GM18508 (cell line): ENCODE measurements at regions not wholly inside any gene's neighbourhood (a gene's known extent, or its start where the extent isn't known, plus 50 kb on each side); places are given as distances from the start of the nearest gene placed in this dataset.
A peak's percentile ranks its signal among the peaks of the same experiment; 100 is the strongest.
"Not testable (repeated sequence)": the region's sequence is repeated elsewhere in the genome, so short reads cannot be mapped to it uniquely, and the experiment has no call there.

Experiments used
- ATAC-seq: cut with Tn5 transposase; IDR thresholded peaks from one replicate; pipeline ENCODE4 v1.9.1; 2021; ENCODE audit warnings: moderate number of reproducible peaks; ENCODE audit not compliant: insufficient read depth, unreplicated experiment

DNA sequence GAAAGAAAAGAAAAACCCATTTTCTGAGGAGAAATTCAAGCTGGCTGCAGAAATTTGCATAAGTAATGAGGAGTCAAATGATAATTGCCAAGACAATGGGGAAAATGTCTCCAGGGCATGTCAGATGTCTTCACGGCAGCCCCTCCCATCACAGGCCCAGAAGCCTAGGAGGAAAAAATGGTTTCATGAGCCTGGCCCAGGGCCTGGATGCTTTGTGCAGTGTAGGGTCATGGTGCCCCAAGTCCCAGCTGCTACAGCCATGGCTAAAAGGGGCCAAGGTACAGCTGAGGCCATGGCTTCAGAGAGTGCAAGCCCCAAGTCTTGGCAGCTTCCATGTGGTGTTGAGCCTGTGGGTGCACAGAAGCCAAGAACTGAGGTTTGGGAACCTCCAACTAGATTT is 283.9 kb upstream of the PREP start:
- not testable (repeated sequence) for ATAC-seq

DNA sequence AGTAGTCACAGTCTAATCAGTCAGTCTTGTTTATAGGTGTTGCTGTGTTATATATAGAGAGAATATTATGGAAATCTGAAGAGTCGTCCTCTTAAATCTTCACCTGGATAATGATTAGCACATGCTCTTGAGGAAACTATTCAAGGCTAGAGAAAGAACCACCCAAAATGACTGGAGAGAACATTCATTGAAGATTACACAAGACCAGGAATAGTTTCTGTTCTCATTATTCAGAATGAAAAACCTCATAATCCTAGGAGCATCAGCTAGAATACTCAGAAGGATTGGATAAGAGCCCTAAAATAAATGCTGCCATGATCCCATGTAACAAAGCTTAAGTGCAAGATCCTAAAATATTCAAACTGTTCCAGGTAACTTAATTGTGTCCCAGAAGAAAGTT is 278.2 kb upstream of the PREP start:
- ATAC-seq = no peak

DNA sequence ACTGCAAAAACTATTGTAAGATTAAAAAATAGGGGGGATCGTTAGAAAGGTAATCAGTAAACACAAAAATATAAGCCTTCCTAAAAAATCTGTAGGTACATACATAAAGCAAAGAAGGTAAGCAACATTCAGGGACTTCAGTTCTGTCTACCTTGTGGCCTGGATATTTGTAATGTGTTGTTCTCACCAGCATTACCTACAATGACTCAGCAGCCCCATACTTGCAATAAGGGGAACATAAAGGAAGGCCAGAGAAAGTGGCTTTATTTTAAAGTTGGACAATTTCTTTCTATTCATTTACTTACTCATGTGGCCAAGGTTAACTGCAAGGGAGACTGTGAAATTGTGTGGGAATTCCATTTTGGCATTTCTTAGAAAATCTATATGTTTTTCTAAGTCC is 277.2 kb upstream of the PREP start:
- no peak for ATAC-seq

DNA sequence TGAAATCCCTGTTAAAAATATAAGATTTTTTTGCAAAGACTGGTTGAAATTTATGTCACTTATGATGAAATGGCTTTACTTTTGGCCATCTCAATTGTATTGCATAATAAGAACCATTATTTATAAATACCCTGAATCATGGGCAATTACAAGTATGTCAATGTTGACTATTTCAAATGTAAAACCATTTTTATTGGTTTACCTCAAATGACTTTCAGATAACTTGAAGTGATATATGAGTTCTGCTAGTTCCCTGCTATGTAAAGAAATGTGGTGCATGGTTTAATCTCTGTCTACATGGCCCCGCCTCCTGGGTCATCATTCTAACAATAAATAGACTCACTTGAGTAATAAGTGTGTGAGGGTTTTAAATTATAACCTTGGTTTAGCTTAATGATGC is 275.6 kb upstream of the PREP start:
- ATAC-seq = no peak

DNA sequence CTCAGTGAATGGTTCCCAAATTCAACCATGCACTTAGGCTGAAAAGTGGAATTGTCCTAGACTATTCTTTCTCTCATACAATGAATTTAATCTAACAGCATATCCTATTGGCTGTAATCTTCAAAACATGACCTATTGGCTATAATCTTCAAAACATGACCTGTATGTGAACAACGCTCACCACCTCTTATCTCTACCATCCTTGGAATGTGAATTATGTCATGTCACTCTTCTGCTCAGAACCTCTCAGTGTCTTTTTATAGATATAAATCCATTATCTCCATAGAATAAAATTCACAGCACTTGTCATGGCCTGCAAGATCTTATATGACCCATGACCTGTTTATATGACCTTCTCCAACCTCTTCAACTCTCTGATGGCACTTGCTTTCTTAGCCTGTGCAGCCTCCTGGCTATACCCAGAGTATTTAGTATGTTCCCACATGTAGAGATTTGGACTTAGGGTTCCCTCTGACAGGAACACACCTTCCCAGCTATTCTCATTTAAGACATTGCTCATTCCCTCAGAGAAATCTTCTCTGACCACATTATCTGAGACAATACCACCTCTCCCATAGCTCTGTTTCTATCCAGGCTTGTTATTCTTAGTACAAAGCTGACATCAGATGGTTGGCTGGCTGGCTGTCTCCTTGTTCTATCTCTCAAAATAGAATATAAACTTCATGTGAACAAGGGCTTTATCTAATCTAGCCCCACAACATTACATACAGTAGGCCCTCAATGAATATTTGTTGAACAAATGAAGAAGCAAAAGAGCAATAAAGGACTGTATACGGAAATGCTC is 275.0 kb upstream of the PREP start:
- ATAC-seq = no peak

DNA sequence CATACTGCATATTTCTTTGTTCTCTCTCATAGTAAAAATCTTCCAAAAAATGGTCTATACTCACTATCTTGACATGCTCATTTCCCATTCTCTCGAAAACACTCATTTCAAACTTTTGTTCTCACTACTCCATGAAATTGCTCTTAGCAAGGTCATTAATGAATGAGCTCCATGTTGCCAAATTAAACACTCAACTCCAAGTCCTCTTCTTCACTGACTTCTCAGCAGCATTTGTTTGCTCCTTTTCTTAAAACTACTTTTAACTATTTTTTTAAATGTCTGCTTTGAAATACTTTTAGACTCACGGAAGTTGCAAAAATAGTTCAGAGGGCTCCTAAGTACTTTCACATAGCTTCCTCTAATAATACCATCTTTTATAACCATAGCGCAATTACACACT is 274.0 kb upstream of the PREP start:
- no peak for ATAC-seq

DNA sequence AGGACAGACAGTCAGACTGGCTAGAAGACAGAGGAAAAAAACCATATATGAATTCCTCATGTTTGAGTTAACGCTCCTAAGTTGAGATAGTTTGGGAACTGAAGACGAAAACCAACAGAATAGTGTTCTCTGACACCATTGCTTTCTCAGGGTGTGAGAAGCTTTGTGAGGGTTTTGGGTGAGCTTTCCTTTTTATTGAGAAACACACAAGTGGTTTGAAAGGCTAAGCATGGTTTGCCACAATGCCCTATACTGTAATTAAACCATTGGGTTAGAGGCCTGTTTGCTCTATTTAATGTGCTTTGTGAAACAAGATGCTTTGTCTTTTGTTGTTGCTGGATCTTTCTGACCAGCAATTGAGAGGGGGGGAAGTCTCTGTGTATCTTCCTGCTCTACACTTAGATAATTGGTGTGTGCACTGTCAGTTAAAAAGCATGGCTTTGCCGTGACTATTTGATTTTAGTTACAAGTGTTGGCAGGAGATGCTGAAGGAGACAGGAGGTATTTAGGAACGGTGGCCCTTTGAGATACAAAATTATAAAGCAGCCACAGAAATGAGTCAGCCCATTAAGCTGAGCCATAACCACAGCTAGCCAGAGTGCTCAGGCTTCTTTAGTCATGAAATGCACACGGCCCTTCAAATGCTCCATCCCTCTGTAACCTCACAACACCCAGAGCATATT is 273.0 kb upstream of the PREP start:
- ATAC-seq = no peak

DNA sequence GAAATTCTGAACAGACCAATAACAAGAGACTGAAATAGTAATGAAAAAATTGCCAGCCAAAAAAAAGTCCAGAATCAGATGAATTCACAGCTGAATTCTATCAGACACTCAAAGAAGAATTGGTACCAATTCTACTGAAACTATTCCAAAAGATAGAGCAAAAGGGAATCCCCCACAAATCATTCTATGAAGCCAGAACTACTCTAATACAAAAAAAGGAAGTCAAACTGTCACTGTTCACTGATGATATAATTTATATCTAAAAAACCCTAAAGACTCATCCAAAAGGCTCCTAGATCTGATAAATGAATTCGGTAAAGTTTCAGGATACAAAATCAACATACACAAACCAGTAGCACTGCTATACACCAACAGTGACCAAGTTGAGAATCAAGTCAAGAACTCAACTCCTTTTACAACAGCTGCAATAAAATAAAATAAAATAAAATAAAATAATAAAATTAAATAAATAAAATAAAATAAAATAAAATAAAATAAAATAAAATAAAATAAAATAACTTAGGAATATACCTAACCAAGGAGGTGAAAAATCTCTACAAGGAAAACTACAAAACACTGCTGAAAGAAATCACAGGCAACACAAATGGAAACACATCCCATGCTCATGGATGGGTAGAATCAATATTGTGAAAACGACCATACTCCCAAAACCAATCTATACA is 270.1 kb upstream of the PREP start:
- ATAC-seq = not testable (repeated sequence)

DNA sequence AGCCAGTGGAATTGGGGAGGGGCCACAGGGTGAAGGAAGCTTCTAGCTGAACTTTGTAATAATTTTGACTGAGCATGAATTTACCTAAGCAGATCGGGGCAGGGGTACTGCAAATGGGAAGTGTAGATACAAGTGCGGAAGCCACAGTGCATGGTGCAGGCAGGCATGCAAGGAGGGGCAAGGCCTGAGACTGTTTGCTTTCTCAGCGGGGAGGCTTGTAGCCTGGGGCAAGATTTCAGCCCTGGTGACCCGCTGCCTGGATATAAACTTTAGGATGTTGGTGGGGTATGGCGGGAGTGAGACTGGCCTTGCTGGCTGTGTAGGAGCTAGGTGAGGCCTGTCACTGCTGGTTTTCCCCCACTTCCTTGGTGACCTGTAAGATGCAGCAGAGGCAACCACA is 266.4 kb upstream of the PREP start:
- no peak for ATAC-seq

DNA sequence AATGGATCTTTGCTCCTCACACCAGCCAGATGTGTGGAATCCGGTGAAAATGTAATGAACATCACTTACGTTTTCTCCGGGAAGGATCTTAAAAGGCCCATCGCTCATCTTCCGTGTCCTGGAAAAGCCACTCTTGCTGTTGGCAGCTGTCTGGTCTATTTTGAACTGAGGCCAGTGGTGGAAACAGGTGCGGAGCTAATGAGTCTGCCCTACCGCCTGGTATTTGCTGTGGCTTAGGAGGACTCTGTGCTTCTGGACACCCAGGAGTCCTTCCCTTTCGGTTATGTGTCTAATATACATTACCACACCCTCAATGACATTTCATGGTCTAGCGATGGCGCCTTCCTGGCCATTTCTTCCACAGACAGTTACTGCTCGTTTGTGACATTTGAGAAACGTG is 264.2 kb upstream of the PREP start:
- ATAC-seq = no peak

DNA sequence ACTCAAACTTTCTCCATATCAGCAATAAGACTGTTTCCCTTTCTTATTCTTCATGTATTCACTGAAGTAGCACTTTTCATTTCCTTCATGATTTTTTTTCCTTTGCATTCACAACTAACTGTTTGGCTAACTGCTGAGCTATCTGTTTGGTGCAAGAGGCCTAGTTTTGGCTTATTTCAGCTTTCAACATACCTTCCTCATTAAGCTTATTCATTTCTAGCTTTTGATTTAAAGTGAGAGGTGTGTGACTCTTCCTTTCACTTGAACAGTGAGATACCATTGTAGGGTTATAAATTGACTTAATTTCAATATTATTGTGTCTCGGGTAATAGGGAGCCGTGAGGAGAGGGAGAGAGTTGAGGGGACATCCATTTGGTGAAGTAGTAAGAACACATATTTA is 262.0 kb upstream of the PREP start:
- no peak for ATAC-seq

DNA sequence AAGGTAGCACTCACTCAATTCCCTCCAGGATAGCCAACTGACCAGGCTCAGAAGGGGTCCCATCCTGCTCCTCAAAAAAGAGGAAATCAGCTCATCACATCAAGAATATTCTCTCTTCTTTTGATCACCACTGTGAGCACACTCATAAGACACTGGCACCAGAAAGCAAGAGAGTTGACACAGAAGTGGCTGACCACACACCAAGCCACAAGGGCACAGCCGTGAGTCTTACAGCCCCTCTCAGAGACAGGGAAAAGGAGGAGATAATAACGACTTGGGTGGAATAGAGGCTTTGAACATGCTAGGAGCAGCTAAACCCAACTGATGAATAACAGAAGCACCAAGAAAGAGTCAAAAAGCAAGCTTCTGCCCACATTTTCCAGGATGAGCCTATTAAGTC is 249.1 kb upstream of the PREP start:
- ATAC-seq = no peak

DNA sequence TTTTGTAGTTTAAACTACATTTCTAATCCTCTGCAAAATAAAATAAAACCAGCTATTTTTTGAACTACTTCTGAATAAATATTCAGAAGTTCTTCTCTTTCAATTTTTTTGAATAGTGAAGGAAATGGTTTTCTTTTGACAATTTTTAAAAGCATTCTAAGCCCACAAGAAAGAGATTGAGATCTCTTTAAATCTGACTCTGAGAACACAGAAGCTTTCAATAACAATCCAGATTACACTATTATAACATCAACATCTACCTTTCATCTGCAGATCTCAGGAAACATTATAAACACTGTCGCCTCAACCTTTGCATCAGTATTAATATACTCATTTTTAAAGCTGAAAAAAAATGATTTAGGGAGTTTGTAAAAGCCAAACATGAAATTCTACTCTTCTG is 247.5 kb upstream of the PREP start:
- no peak for ATAC-seq

DNA sequence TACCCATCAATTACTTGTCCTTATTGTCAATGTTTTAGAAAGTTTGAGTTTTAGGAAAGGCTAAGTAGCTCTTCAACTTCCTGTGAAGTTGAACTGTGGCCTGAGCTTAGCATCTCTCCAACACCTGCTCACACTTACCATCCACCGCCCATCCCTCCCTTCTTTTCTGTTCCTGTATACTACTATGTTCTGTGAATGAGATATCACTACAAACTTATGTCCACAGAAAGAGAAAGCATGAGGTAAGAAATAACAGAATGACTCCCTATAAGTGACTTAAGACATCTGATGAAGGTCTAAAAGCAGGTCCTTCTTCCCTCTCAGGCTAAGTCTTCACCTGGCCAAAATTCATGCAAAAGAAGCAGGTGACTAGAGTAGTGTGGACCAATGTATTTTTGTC is 246.3 kb upstream of the PREP start:
- no peak for ATAC-seq

DNA sequence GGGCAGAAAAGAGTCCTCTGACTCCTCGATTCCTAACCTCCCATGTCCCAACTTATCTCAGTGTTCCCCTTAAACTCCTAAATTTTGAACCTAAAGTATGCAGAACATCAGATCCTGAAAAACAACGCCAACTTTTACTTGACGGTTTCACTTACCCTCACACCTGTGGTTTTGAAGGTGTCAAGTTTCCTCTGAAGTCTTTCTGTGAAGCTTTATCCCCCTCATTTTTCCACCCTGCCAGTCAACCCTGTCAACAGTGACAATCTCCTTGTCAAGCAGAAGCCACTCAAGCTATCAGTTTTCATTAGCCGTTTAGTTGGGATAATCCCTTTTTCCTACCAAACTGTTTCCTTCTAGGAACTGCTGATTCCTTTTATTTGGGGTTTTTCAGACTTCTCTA is 245.4 kb upstream of the PREP start:
- no peak for ATAC-seq

DNA sequence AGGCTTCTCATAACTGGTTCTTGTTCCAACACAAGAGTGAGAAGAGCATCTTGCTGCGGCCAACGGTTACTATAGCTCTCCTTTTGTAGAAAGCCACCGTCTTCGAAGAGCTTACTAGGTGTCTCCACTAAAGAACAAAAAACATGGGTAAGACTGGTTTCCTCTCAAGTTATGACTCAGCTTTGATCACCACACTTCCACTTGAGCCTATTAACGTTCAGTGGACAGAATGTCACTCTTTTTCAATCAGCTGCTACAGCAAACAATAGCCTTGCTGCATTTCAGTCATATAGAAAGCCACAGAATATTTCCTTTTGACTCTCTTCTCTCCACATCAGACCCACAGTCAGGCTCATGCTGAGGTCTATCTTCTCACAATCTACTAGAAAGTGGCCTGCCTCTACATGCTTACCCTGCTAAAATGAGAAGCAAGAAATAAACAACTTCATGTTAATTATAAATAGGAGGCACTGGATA is 243.5 kb upstream of the PREP start:
- peak; percentile 85 for ATAC-seq

DNA sequence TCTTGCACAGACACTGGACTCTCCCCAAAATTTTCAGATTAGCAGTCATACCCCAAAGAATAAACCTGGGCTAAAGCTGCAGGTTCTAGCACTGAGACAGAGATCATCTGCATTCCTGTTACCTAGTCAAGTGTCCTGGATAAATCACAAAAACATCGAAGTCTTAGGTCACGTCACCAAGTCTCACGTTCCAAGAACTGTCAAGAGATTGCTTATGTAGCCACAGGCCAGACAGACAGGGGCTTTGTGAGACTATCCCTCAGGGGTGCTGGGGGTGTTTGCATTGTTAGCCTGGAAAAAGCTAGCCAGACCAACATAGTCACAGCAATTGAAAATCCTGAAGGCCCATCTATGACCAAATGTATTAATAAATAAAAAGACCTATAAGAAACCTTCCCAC is 243.1 kb upstream of the PREP start:
- no peak for ATAC-seq

DNA sequence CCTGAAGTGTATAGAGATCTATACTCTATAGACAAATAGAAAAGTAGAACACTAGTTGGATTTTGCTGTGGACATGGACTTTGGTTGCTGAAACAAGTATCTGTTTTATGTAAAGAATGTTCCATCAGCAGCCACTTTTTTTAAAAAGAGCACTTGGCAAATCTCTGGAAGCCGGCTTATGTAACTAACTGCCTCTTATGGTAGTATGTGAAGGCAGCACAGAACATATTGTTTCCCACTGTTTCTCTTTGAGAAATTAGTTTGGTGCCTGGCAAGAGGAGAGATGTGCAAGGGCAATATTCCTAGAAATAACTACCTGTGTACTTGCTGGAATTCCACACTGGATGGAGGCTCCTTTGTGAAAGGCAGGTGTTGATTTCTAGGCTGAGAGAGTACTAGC is 242.3 kb upstream of the PREP start:
- ATAC-seq = no peak

DNA sequence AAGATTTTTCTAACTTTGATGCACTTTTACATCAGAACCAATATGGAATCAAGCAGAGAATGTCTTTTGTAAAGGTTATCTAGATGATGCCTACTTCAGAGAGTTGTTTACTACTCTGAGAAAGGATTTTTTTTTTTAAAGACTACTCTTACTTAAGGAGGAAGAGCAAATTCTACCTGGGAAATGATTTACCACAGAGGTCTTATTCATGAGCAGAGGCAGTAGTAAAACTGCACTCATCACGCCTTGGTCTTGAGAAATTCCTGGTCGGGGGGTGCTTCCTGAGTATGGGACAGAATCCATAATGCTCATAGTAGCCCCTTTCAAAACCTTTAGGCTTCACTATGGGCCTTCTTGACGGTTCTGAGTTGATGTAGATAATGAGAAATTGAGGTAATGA is 241.8 kb upstream of the PREP start:
- no peak for ATAC-seq

DNA sequence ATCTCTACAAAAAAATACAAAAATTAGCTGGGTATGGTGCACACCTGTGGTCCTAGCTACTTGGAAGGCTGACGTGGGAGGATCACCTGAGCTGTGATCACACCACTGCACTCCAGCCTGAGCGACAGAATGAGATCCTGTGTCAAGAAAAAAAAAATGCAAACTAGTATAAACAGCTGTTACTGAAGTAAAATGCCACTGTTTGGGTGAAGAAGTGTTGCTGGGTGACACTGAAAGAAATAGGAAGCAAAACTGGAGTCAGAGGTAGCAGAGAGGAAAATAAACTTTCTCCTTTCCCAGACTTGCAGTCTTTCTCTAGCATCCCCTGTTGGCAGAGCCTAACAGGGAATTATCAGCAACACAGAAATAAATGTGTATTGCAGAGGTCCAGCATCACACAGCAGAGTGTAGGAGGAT is 241.2 kb upstream of the PREP start:
- no peak for ATAC-seq

DNA sequence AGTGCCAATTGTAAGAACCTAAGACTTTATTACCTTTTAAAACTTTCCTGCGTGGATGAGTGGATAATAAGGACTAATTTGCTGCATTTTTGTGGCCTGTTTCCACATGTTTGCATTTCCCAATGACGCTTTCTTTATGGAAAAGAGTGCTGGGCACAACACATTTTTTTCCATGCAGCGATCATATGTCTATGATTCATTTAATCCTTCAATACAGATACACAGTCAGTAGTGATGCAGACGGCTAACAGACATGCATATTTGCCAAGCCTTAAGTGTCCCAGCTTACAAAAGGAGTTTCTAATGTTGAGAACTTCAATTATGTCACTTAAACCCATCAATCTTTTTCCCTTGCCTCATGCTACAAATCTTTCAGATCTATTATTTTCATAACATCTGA is 239.8 kb upstream of the PREP start:
- no peak for ATAC-seq
